CD8-positive, alpha-beta memory T cell (primary cell): ENCODE measurements at regions not wholly inside any gene's neighbourhood (a gene's known extent, or its start where the extent isn't known, plus 50 kb on each side); places are given as distances from the start of the nearest gene placed in this dataset.

ENCODE experiments used
- CTCF ChIA-PET: fragments of 350-600 bp; sonication (Branson Sonifier 250); formaldehyde crosslinking; loops from one replicate; lab custom pipeline; 2021; ENCODE audit warnings: antibody characterized with exemption; lab: Charles Lee
- POLR2A ChIA-PET: fragments of 350-600 bp; sonication (Branson Sonifier 250); formaldehyde crosslinking; loops from one replicate; lab custom pipeline; 2021; ENCODE audit warnings: antibody characterized with exemption; lab: Charles Lee
- DNase-seq, 5 donors: peaks; one replicate each; pipeline versions ENCODE4 v3.0.0 to v3.0.0-alpha.2; 2020 to 2022; ENCODE audit warnings: mixed read lengths in 1 of 5
- H3K27ac ChIP-seq: one replicate; pipeline ENCODE4 v1.7.0; 2013; ENCODE audit warnings: low read depth, mild to moderate bottlenecking, low read length, moderate library complexity
- H3K27me3 ChIP-seq: 2 replicates; pipeline ENCODE4 v1.7.0; 2013; ENCODE audit warnings: low read length, mild to moderate bottlenecking; ENCODE audit not compliant: insufficient read depth, poor library complexity, severe bottlenecking
- H3K36me3 ChIP-seq: 2 replicates; pipeline ENCODE4 v1.7.0; 2013; ENCODE audit warnings: mild to moderate bottlenecking, low read length, moderate library complexity; ENCODE audit not compliant: insufficient read depth
- H3K4me1 ChIP-seq: 2 replicates; pipeline ENCODE4 v1.7.0; 2013; ENCODE audit warnings: mild to moderate bottlenecking, low read length, moderate library complexity; ENCODE audit not compliant: insufficient read depth
- H3K4me3 ChIP-seq: 2 replicates; pipeline ENCODE4 v1.7.0; 2013; ENCODE audit warnings: mild to moderate bottlenecking, low read length
- H3K9me3 ChIP-seq: 2 replicates; pipeline ENCODE4 v1.7.0; 2013; ENCODE audit warnings: mild to moderate bottlenecking, low read length
- H3K27ac Mint-ChIP-seq, 8 donors: one replicate each; pipeline ENCODE4 v1.8.0; 2020 to 2021; ENCODE audit warnings: mixed read lengths in 8 of 8, mild to moderate bottlenecking in 6 of 8, inconsistent platforms in 3 of 8, moderate library complexity in 3 of 8
- H3K27me3 Mint-ChIP-seq, 2 donors: one replicate each; pipeline ENCODE4 v1.8.0; 2020 to 2021; ENCODE audit warnings: mixed read lengths in 2 of 2, mild to moderate bottlenecking in 1 of 2, moderate library complexity in 1 of 2
- H3K36me3 Mint-ChIP-seq, 3 donors: one replicate each; pipeline ENCODE4 v1.8.0; 2020 to 2021; ENCODE audit warnings: mixed read lengths in 3 of 3, inconsistent platforms in 1 of 3, mild to moderate bottlenecking in 1 of 3
- H3K4me1 Mint-ChIP-seq, 3 donors: one replicate each; pipeline ENCODE4 v1.8.0; 2020 to 2021; ENCODE audit warnings: mixed read lengths in 3 of 3, inconsistent platforms in 1 of 3, mild to moderate bottlenecking in 1 of 3
- H3K4me3 Mint-ChIP-seq, 7 donors: one replicate each; pipeline ENCODE4 v1.8.0; 2020 to 2021; ENCODE audit warnings: mixed read lengths in 7 of 7, mild to moderate bottlenecking in 6 of 7, moderate library complexity in 4 of 7, inconsistent platforms in 2 of 7
- H3K9me3 Mint-ChIP-seq, 5 donors: one replicate each; pipeline ENCODE4 v1.8.0; 2020 to 2022; ENCODE audit warnings: mixed read lengths in 5 of 5, mild to moderate bottlenecking in 3 of 5, moderate library complexity in 2 of 5, inconsistent platforms in 1 of 5

DNA sequence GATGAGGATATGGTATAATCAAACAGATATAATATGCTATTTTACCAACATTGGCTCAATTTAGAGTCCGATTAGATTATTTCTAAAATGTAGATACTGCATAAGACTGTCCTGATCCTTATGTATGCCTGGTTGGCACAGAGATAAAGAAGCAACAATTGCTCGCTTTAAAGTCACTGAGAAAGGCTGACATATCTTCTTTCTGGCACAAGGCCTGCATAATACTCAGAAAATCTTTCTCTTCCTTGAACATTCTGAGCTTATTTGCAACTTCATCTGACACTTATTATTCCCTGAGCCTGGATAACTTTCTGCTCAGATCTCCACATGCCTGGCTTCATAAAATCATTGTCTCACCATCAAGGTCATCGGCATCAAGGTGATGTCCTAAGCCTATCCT lies 219.3 kb upstream of the CDH9 start:
- Histone ChIP-seq H3K9me3 (peaks cover 4% of the 10 kb centered on the region), H3K27ac (no peak overlapping the region), H3K27me3 (no peaks in the 10 kb centered on the region), H3K36me3 (no peaks in the 10 kb centered on the region), H3K4me3 (no peak overlapping the region), H3K4me1 (no peaks in the 10 kb centered on the region)
- ChIA-PET POLR2A (no interaction called here), CTCF (no interaction called here)
- no peak for DNase-seq
- H3K4me1 Mint-ChIP-seq, result no peaks in the 10 kb centered on the region
- H3K27ac Mint-ChIP-seq, result no peak overlapping the region
- H3K4me3 Mint-ChIP-seq, result no peak overlapping the region
- H3K36me3 Mint-ChIP-seq, result no peaks in the 10 kb centered on the region
- H3K9me3 Mint-ChIP-seq, result peaks cover 5 to 28% (median 9%) of the 10 kb centered on the region in 5 donors
- no peaks in the 10 kb centered on the region for H3K27me3 Mint-ChIP-seq

DNA sequence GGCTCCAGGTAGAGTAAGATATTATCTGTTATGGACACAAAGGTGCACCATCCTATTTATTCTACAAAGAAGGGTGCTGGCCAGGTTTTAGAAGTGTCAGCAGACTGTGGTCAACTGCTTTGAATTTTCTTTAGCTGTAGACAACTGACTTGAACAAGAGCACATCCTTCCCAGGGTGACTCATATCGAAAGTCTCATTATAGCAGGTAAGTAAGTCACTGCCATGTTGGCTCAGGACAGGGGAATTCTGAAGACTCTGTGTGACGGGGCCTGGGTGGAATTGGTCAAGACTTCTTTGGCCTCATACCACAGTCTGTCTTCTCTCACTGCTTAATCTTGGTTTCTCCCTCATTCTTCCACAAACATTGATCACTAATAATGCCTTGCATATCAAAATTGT lies 214.5 kb upstream of the CDH9 start:
- Mint-ChIP-seq H3K9me3 (peaks cover 0 to 10% (median 6%) of the 10 kb centered on the region in 5 donors), H3K27me3 (no peaks in the 10 kb centered on the region), H3K27ac (no peak overlapping the region), H3K4me3 (no peak overlapping the region), H3K4me1 (no peaks in the 10 kb centered on the region), H3K36me3 (no peaks in the 10 kb centered on the region)
- Histone ChIP-seq H3K4me1 (no peaks in the 10 kb centered on the region), H3K9me3 (peaks cover 5% of the 10 kb centered on the region), H3K27ac (no peak overlapping the region), H3K4me3 (no peak overlapping the region), H3K27me3 (no peaks in the 10 kb centered on the region), H3K36me3 (no peaks in the 10 kb centered on the region)
- ChIA-PET POLR2A (no interaction called here), CTCF (no interaction called here)
- DNase-seq, result no peak

DNA sequence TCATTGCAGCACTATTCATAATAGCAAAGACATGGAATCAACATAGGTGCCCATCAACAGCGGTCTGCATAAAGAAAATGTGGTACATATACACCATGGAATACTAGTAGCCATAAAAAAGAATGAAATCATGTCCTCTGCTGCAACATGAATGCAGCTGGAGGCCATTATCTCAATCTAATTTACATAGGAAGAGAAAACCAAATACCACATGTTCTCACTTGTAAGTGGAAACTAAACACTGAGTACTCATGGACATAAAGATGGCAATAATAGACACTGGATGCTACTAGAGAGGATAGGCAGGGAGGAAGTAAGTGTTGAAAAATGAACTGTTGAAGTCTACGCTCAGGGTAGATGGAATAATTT lies 203.9 kb upstream of the CDH9 start:
- no peak overlapping the region for H3K27ac ChIP-seq
- no peak overlapping the region for H3K4me3 Mint-ChIP-seq
- no peaks in the 10 kb centered on the region for H3K9me3 ChIP-seq
- H3K36me3 Mint-ChIP-seq, result no peaks in the 10 kb centered on the region
- H3K4me1 Mint-ChIP-seq, result no peaks in the 10 kb centered on the region
- peaks cover 6 to 30% (median 13%) of the 10 kb centered on the region in 5 donors for H3K9me3 Mint-ChIP-seq
- no peaks in the 10 kb centered on the region for H3K4me1 ChIP-seq
- no peak overlapping the region for H3K4me3 ChIP-seq
- CTCF ChIA-PET, result no interaction called here
- H3K27me3 ChIP-seq, result no peaks in the 10 kb centered on the region
- H3K27me3 Mint-ChIP-seq, result no peaks in the 10 kb centered on the region
- POLR2A ChIA-PET, result no interaction called here
- H3K36me3 ChIP-seq, result no peaks in the 10 kb centered on the region
- H3K27ac Mint-ChIP-seq, result no peak overlapping the region
- DNase-seq, result no peak

DNA sequence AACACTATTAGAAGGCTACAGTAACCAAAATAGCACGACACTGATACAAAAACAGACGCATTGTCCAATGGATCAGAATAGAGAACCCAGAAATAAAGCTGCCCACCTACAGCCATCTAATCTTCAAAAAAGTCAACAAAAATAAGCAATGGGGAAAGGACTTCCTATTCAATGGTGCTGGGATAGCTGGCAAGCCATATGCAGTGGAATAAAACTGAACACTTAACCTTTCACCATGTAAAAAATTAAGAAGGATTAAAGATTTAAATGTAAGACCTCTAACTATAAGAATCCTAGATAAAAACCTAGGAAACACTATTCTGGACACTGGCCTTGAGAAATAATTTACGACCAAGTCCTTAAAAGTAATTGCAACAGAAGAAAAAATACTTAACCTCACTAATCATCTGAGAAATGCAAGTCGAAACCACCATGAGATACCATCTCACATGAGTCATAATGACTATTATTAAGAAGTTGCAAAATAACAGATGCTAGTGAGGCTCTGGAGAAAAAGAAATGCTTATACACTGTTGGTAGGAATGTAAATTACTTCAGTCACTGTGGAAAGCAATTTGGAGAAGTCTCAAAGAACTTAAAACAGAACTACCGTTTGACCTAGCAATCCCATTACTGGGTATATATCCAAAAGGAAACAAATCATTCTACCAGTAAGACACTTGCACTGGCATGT lies 203.3 kb upstream of the CDH9 start:
- ChIA-PET CTCF (no interaction called here), POLR2A (no interaction called here)
- Histone ChIP-seq H3K27me3 (no peaks in the 10 kb centered on the region), H3K4me3 (no peak overlapping the region), H3K4me1 (no peaks in the 10 kb centered on the region), H3K27ac (no peak overlapping the region), H3K36me3 (no peaks in the 10 kb centered on the region), H3K9me3 (no peaks in the 10 kb centered on the region)
- no peak overlapping the region for H3K27ac Mint-ChIP-seq
- no peak for DNase-seq
- H3K27me3 Mint-ChIP-seq, result no peaks in the 10 kb centered on the region
- H3K4me3 Mint-ChIP-seq, result no peak overlapping the region
- peaks cover 6 to 27% (median 11%) of the 10 kb centered on the region in 5 donors for H3K9me3 Mint-ChIP-seq
- no peaks in the 10 kb centered on the region for H3K4me1 Mint-ChIP-seq
- H3K36me3 Mint-ChIP-seq, result no peaks in the 10 kb centered on the region

DNA sequence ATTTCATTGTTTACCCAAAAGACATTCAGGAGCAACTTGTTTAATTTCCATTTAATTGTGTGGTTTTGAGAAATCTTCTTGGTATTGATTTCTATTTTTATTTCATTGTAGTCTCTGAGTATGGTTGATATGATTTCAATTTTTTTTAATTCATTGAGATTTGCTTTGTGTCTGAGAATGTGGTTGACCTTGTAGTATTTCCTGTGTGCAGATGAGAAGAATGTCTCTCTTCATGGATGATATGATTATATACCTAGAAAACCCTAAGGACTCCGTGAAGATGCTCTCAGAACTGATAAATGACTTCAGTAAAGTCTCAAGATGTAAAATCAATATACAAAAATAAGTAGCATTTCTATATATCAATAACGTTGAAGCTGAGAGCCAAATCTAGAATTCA lies 202.4 kb upstream of the CDH9 start:
- Mint-ChIP-seq H3K4me1 (no peaks in the 10 kb centered on the region), H3K36me3 (no peaks in the 10 kb centered on the region), H3K27me3 (no peaks in the 10 kb centered on the region), H3K4me3 (no peak overlapping the region), H3K27ac (no peak overlapping the region), H3K9me3 (peaks cover 6 to 32% (median 11%) of the 10 kb centered on the region in 5 donors)
- Histone ChIP-seq H3K9me3 (no peaks in the 10 kb centered on the region), H3K4me3 (no peak overlapping the region), H3K36me3 (no peaks in the 10 kb centered on the region), H3K27me3 (no peaks in the 10 kb centered on the region), H3K4me1 (no peaks in the 10 kb centered on the region), H3K27ac (no peak overlapping the region)
- no peak for DNase-seq
- ChIA-PET CTCF (no interaction called here), POLR2A (no interaction called here)

DNA sequence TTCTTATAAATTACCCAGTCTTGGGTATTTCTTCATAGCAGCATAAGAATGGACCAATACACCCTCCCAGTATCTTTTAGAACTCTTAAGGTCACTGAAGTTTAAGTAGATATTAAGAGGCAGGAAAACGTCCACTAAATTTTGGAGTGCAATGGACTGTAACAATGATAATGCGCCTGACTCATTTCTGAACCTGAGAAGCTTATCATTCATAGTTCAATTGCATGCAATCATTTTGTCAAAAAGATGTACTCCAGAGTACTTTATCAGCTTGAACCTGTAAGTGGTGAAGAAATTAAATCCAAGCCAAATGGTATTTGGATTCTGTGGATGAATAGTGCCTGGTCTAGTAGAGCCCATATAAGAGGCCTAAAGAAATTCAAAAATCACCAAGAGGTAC lies 196.5 kb upstream of the CDH9 start:
- no peaks in the 10 kb centered on the region for H3K36me3 Mint-ChIP-seq
- no peaks in the 10 kb centered on the region for H3K36me3 ChIP-seq
- no peaks in the 10 kb centered on the region for H3K4me1 ChIP-seq
- H3K27me3 Mint-ChIP-seq, result no peaks in the 10 kb centered on the region
- H3K4me3 Mint-ChIP-seq, result no peak overlapping the region
- H3K27ac Mint-ChIP-seq, result no peak overlapping the region
- ChIA-PET CTCF (no interaction called here), POLR2A (no interaction called here)
- DNase-seq, result no peak
- H3K9me3 ChIP-seq, result no peaks in the 10 kb centered on the region
- no peak overlapping the region for H3K4me3 ChIP-seq
- H3K9me3 Mint-ChIP-seq, result peaks cover 2 to 27% (median 4%) of the 10 kb centered on the region in 5 donors
- no peaks in the 10 kb centered on the region for H3K27me3 ChIP-seq
- H3K27ac ChIP-seq, result no peak overlapping the region
- H3K4me1 Mint-ChIP-seq, result no peaks in the 10 kb centered on the region

DNA sequence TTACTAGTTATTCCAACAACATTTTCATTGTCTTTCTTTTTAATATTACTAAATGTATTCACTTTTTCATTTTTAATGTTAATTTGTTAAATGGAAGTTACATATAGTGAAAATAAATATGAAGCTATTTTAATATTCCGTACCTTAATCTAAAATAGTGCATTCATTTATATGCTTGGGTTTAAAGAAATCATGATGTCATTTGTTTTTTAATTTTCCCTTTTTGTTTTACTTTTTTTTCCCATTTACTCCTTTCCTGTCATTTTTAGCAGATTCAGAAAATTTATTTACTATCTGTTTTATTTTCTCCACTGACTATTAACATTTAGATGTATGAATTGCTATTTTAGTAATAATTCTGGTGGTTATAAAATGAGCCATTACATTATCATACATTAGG lies 183.0 kb upstream of the CDH9 start:
- no peaks in the 10 kb centered on the region for H3K4me1 ChIP-seq
- no peak overlapping the region for H3K4me3 Mint-ChIP-seq
- H3K27ac ChIP-seq, result no peak overlapping the region
- no peak overlapping the region for H3K4me3 ChIP-seq
- no peak for DNase-seq
- no peak overlapping the region for H3K27ac Mint-ChIP-seq
- H3K27me3 ChIP-seq, result no peaks in the 10 kb centered on the region
- no peaks in the 10 kb centered on the region for H3K36me3 Mint-ChIP-seq
- no peaks in the 10 kb centered on the region for H3K4me1 Mint-ChIP-seq
- H3K9me3 Mint-ChIP-seq, result peaks cover 5 to 36% (median 6%) of the 10 kb centered on the region in 5 donors
- peaks cover 4% of the 10 kb centered on the region for H3K9me3 ChIP-seq
- H3K36me3 ChIP-seq, result no peaks in the 10 kb centered on the region
- ChIA-PET CTCF (no interaction called here), POLR2A (no interaction called here)
- no peaks in the 10 kb centered on the region for H3K27me3 Mint-ChIP-seq

DNA sequence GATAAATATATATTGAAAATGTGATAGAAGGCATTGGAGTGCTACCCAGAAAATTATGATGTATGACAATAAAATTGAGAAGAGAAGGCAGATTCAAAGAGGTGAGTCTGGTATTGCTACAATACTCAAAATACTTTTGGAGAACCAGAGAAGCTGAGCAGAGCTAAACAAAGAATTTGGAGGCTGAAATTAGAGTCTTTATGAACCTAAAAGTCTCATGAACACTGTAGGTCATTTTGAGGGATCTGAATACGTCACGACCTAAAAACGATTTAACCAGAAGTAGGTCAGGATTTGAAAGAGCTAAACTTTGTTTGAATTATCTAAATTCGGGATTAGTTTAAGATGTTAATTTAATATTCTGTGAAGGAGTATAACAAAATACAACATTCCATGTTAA lies 182.4 kb upstream of the CDH9 start:
- Mint-ChIP-seq H3K27me3 (no peaks in the 10 kb centered on the region), H3K4me1 (no peaks in the 10 kb centered on the region), H3K27ac (no peak overlapping the region), H3K36me3 (no peaks in the 10 kb centered on the region), H3K4me3 (no peak overlapping the region), H3K9me3 (peaks cover 2 to 37% (median 6%) of the 10 kb centered on the region in 5 donors)
- H3K4me1 ChIP-seq, result no peaks in the 10 kb centered on the region
- H3K9me3 ChIP-seq, result peaks cover 4% of the 10 kb centered on the region
- no peaks in the 10 kb centered on the region for H3K36me3 ChIP-seq
- ChIA-PET CTCF (no interaction called here), POLR2A (no interaction called here)
- H3K4me3 ChIP-seq, result no peak overlapping the region
- H3K27ac ChIP-seq, result no peak overlapping the region
- H3K27me3 ChIP-seq, result no peaks in the 10 kb centered on the region
- DNase-seq, result no peak
